Activated CD8-positive, alpha-beta memory T cell treated with anti-CD3 and anti-CD28 coated beads, Interleukin-2, amount 10 ng/mL, durations not matched to agents 7 days and 5 days (primary cell): ENCODE measurements at regions not wholly inside any gene's neighbourhood (a gene's known extent, or its start where the extent isn't known, plus 50 kb on each side); places are given as distances from the start of the nearest gene placed in this dataset.
A peak's percentile ranks its signal among the peaks of the same experiment; 100 is the strongest.
"Not testable (repeated sequence)": the region's sequence is repeated elsewhere in the genome, so short reads cannot be mapped to it uniquely, and the experiment has no call there.

Experiments used
- ATAC-seq: fragments of 150-1000 bp; cut with Tn5 transposase; one replicate; pipeline ENCODE4 v1.10.0; 2021; ENCODE audit warnings: moderate library complexity
- CTCF ChIA-PET: fragments of 350-600 bp; sonication (Branson Sonifier 250); formaldehyde crosslinking; loops from one replicate; lab custom pipeline; 2021; ENCODE audit warnings: antibody characterized with exemption; lab: Charles Lee
- DNase-seq: peaks from one replicate; pipeline ENCODE4 v3.0.0-alpha.2; 2020
- H3K27ac Mint-ChIP-seq: one replicate; pipeline ENCODE4 v1.8.0; 2021; ENCODE audit warnings: mild to moderate bottlenecking, mixed read lengths
- H3K27me3 Mint-ChIP-seq: one replicate; pipeline ENCODE4 v1.8.0; 2021; ENCODE audit warnings: mixed read lengths
- H3K36me3 Mint-ChIP-seq: one replicate; pipeline ENCODE4 v1.8.0; 2021; ENCODE audit warnings: mild to moderate bottlenecking, mixed read lengths
- H3K4me1 Mint-ChIP-seq: one replicate; pipeline ENCODE4 v1.8.0; 2021; ENCODE audit warnings: mixed read lengths
- H3K4me3 Mint-ChIP-seq: one replicate; pipeline ENCODE4 v1.8.0; 2021; ENCODE audit warnings: mild to moderate bottlenecking, moderate library complexity, mixed read lengths
- H3K9me3 Mint-ChIP-seq: one replicate; pipeline ENCODE4 v1.8.0; 2022; ENCODE audit warnings: low read depth, mixed read lengths

- no peak for ATAC-seq
- CTCF ChIA-PET, result interaction anchor here (1.3 kb wide), 1 partner anchor 10 kb away, joined by 3 read pairs; no protein-coding TSS in a partner anchor
- H3K4me1 Mint-ChIP-seq, result no peaks in the 10 kb centered on the region
- H3K4me3 Mint-ChIP-seq, result no peak overlapping the region
- H3K27ac Mint-ChIP-seq, result no peak overlapping the region
- no peaks in the 10 kb centered on the region for H3K36me3 Mint-ChIP-seq
- H3K27me3 Mint-ChIP-seq, result no peaks in the 10 kb centered on the region
- no peak for DNase-seq
- no peaks in the 10 kb centered on the region for H3K9me3 Mint-ChIP-seq
These were observed 170.2 kb downstream of the MIAT start for GRCh38 chr22:26827611-26828010.

- H3K9me3 Mint-ChIP-seq, result no peaks in the 10 kb centered on the region
- no peaks in the 10 kb centered on the region for H3K36me3 Mint-ChIP-seq
- DNase-seq (no peak), ATAC-seq (no peak)
- H3K4me3 Mint-ChIP-seq, result no peak overlapping the region
- H3K27ac Mint-ChIP-seq, result no peak overlapping the region
- no peaks in the 10 kb centered on the region for H3K27me3 Mint-ChIP-seq
- no peaks in the 10 kb centered on the region for H3K4me1 Mint-ChIP-seq
- CTCF ChIA-PET, result interaction anchor here (1.3 kb wide), 2 partner anchors 9 to 150 kb away, joined by 3 read pairs; no protein-coding TSS in a partner anchor
These were observed 170.9 kb downstream of the MIAT start for GRCh38 chr22:26828311-26828710.

GRCh38 chr22:26830837-26831236 lies 173.4 kb downstream of the MIAT start:
- H3K36me3 Mint-ChIP-seq, result no peaks in the 10 kb centered on the region
- H3K4me3 Mint-ChIP-seq, result no peak overlapping the region
- H3K9me3 Mint-ChIP-seq, result no peaks in the 10 kb centered on the region
- no peaks in the 10 kb centered on the region for H3K27me3 Mint-ChIP-seq
- CTCF ChIA-PET, result no interaction called here
- H3K4me1 Mint-ChIP-seq, result no peaks in the 10 kb centered on the region
- no peak for DNase-seq
- no peak for ATAC-seq
- no peak overlapping the region for H3K27ac Mint-ChIP-seq

- Mint-ChIP-seq H3K4me3 (no peak overlapping the region), H3K4me1 (no peaks in the 10 kb centered on the region), H3K36me3 (no peaks in the 10 kb centered on the region), H3K27ac (no peak overlapping the region), H3K27me3 (no peaks in the 10 kb centered on the region), H3K9me3 (no peaks in the 10 kb centered on the region)
- ATAC-seq (no peak), DNase-seq (no peak)
- CTCF ChIA-PET, result no interaction called here
These were observed 177.6 kb downstream of the MIAT start for GRCh38 chr22:26835023-26835422.

DNA sequence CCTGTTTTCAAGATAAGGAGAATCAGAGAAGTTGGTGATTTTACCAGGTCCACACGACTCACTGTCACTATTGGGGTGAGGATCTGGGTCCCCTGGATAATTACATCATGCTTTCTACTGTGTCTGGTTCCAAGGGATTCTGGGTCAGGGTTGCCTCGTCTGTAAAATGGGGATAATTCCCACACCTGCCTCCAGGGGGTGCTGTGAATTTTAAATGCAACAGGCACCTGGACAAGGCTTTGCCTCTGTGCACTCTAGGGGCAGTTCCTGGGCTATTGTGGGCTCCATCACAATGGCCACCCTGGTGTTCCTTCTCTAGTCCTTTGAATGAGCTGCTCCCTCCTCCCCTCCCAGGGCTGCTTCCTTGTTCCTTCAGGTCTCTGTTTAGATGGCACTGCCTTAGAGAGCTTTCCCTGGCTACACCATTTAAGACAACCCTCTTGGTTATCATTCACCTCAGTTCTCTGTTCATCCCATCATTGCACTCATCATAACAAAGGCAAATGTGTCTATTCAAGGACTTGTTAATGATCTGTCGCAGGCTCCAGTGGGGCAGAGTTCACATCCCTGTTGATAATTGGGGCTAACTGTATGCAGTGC lies 178.6 kb downstream of the MIAT start:
- DNase-seq, result peak; percentile 70
- Mint-ChIP-seq H3K4me3 (no peak overlapping the region), H3K27ac (no peak overlapping the region), H3K9me3 (no peaks in the 10 kb centered on the region), H3K36me3 (no peaks in the 10 kb centered on the region), H3K27me3 (no peaks in the 10 kb centered on the region), H3K4me1 (no peaks in the 10 kb centered on the region)
- CTCF ChIA-PET, result interaction anchor here (1.0 kb wide), 1 partner anchor 12 kb away, joined by 3 read pairs; no protein-coding TSS in a partner anchor
- ATAC-seq, result peak; percentile 39

DNA sequence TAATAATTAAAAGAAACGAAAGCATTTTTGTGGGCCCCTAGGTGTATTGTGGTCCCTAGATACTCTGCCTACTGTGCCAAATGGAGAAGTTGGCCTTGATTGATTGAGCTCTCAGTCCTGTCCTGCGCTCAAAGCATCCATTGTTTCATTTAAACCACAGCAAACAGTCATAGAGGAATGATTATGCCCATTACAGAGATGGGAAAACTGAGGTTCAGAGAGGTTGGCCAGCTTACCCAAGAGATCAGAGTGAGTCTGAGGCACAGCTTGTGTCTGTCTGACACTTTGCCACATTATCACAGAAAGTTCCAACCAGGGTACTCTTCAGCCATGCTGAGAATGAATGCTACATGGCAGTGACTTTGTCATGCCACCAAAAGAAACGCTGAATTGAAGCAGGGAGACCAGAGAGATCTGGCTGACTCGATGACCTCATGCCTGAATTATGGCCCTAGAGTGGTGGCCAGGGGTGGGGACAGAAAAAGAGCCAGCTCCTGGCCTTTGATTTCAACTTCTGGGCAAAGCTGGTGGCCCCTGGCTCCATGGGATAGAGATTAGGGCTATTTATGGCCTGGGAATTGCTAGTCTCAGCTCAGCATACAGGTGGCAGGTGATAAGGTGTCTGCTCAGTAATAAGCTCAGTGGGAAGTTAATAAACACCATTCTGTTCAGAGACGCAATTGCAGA lies 180.5 kb downstream of the MIAT start:
- Mint-ChIP-seq H3K27ac (no peak overlapping the region), H3K4me3 (no peak overlapping the region), H3K27me3 (no peaks in the 10 kb centered on the region), H3K9me3 (no peaks in the 10 kb centered on the region), H3K4me1 (no peaks in the 10 kb centered on the region), H3K36me3 (no peaks in the 10 kb centered on the region)
- ATAC-seq (no peak), DNase-seq (no peak)
- CTCF ChIA-PET, result interaction anchor here (1.3 kb wide), 1 partner anchor 10 kb away, joined by 3 read pairs; no protein-coding TSS in a partner anchor

- Mint-ChIP-seq H3K9me3 (no peaks in the 10 kb centered on the region), H3K4me1 (no peaks in the 10 kb centered on the region), H3K4me3 (no peak overlapping the region), H3K36me3 (no peaks in the 10 kb centered on the region), H3K27ac (no peak overlapping the region), H3K27me3 (no peaks in the 10 kb centered on the region)
- CTCF ChIA-PET, result no interaction called here
- DNase-seq, result no peak
- no peak for ATAC-seq
These were observed 181.1 kb downstream of the MIAT start for GRCh38 chr22:26838471-26838825.

DNA sequence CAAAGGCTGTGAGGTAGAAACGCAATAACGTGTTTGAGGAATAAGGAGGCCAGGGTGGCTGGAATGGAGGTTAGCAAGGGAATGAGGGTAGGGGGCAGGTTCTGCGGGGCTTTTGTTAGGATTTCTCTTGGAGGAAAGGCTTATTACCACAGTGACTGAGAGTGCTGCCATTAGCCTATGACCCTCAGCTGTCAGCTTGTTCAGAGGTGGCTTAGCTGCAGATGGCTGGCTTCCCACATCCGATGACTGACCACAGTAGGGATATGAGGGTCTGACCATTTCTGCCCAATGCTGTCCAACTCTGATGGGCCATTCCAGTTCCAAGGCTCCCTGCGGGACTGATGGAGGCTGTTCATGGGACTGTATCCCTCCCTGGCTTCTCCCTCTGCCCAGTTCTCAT lies 181.8 kb downstream of the MIAT start:
- CTCF ChIA-PET, result no interaction called here
- Mint-ChIP-seq H3K27ac (no peak overlapping the region), H3K36me3 (no peaks in the 10 kb centered on the region), H3K4me1 (no peaks in the 10 kb centered on the region), H3K27me3 (no peaks in the 10 kb centered on the region), H3K9me3 (no peaks in the 10 kb centered on the region), H3K4me3 (no peak overlapping the region)
- no peak for ATAC-seq
- DNase-seq, result no peak

GRCh38 chr22:26840770-26841169 lies 183.4 kb downstream of the MIAT start:
- ATAC-seq, H3K36me3 Mint-ChIP-seq, CTCF ChIA-PET, H3K4me1 Mint-ChIP-seq, H3K4me3 Mint-ChIP-seq, H3K9me3 Mint-ChIP-seq, H3K27me3 Mint-ChIP-seq, H3K27ac Mint-ChIP-seq, DNase-seq: not testable (repeated sequence)

DNA sequence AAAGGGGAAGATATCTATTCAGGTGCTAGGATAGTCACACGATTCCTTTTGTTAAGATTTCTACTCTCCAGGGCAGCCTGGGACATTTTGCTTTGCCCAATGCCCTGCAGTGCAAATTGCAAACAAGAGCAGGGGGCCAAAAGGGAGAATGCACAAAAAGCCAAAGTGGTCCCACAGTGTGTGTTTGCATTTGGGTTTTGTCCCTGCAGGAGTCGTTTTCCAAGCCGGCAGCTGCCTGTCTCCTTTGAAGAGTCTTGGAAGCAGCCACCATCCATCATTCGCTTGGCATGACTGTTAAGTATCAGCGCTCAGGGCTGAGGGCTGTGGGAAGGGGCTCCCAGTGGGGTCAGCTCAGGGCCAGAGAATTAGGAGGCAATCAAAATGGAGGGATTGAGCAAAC lies 184.7 kb downstream of the MIAT start:
- CTCF ChIA-PET, result interaction anchor here (1.7 kb wide), 1 partner anchor 164 kb away, joined by 3 read pairs; no protein-coding TSS in a partner anchor
- no peak overlapping the region for H3K4me3 Mint-ChIP-seq
- H3K36me3 Mint-ChIP-seq, result no peaks in the 10 kb centered on the region

DNA sequence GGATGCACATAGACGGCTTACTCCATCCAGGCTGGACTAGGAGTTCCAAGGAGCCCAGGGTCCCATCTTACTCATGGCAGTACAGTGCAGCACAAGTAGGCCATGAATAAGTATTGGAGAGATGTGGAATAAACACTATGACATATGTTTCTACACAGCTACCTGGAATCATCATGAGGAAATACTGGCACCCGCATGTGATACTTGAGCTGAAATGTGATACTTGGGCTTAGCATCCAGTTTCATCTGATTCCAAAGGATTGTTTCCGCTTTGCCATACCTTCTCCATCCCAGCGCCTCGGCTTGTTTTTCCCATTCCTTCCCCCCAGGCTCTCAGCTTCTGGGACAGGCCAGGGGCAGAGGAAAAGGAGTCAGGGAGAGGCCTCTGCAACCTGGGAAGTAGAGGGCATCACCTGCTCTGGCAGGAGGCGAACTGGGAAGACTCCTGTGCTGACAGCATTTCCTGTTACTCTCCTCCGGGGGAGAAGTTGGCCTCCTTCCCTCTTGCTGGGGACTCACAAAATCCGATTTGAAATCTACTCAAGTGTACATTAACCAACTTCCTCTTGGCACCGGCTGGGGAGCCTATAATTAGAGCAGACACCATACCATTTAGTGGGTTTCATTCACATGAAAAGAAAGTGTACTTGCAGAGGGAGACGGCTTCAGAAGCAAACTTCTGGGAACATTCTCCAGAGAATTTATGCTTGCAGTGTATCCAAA lies 187.8 kb downstream of the MIAT start:
- Mint-ChIP-seq H3K4me3 (no peak overlapping the region), H3K27me3 (no peaks in the 10 kb centered on the region), H3K36me3 (no peaks in the 10 kb centered on the region), H3K4me1 (peaks cover 19% of the 10 kb centered on the region), H3K9me3 (no peaks in the 10 kb centered on the region), H3K27ac (no peak overlapping the region)
- CTCF ChIA-PET, result no interaction called here
- no peak for ATAC-seq
- DNase-seq, result no peak

More for the DNA sequence above, 184.7 kb downstream of the MIAT start:
- DNase-seq (no peak), ATAC-seq (no peak)
- Mint-ChIP-seq H3K9me3 (no peaks in the 10 kb centered on the region), H3K4me1 (peaks cover 14% of the 10 kb centered on the region), H3K27ac (no peak overlapping the region), H3K27me3 (no peaks in the 10 kb centered on the region)

DNA sequence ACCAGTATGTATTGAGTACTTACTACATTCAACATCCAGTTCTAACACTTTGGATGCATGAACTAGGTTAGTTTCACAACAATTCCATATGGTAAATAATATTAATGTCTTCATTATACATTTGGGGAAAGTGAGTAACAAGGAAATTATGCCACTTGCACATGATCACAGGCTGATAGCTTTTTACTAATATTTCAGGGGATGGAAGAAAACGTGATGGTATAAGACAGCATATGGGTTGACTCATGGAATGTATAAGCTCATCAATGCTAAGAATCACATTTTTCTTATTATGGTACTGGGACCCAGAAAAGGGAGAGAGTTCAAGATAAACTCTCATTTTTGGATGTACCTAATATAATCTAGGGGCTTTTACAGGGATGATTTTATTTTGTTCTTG lies 188.7 kb downstream of the MIAT start:
- ATAC-seq (no peak), DNase-seq (no peak)
- Mint-ChIP-seq H3K36me3 (no peaks in the 10 kb centered on the region), H3K4me1 (peaks cover 19% of the 10 kb centered on the region), H3K27ac (no peak overlapping the region), H3K9me3 (no peaks in the 10 kb centered on the region), H3K4me3 (no peak overlapping the region), H3K27me3 (no peaks in the 10 kb centered on the region)
- CTCF ChIA-PET, result no interaction called here

- Mint-ChIP-seq H3K4me3 (no peak overlapping the region), H3K4me1 (peaks cover 19% of the 10 kb centered on the region), H3K9me3 (no peaks in the 10 kb centered on the region), H3K27ac (no peak overlapping the region), H3K36me3 (no peaks in the 10 kb centered on the region), H3K27me3 (no peaks in the 10 kb centered on the region)
- CTCF ChIA-PET, result no interaction called here
- DNase-seq (peak; percentile 67), ATAC-seq (peak; percentile 66)
These were observed 189.3 kb downstream of the MIAT start for GRCh38 chr22:26846645-26847044.

GRCh38 chr22:26847046-26847445 lies 189.7 kb downstream of the MIAT start:
- H3K9me3 Mint-ChIP-seq, result no peaks in the 10 kb centered on the region
- H3K27me3 Mint-ChIP-seq, result no peaks in the 10 kb centered on the region
- CTCF ChIA-PET, result no interaction called here
- no peak overlapping the region for H3K4me3 Mint-ChIP-seq
- H3K27ac Mint-ChIP-seq, result peak overlapping the region; percentile 13
- H3K4me1 Mint-ChIP-seq, result peaks cover 19% of the 10 kb centered on the region
- H3K36me3 Mint-ChIP-seq, result no peaks in the 10 kb centered on the region
- no peak for DNase-seq
- ATAC-seq, result no peak
